HepG2 (cell line): ENCODE measurements at regions not wholly inside any gene's neighbourhood (a gene's known extent, or its start where the extent isn't known, plus 50 kb on each side); places are given as distances from the start of the nearest gene placed in this dataset.

Experiments
- ATAC-seq: fragments of 200-7000 bp; cut with Tn5 transposase; 3 replicates; pipeline ENCODE4 v1.9.1; 2020; ENCODE audit warnings: mild to moderate bottlenecking, moderate library complexity
- BruUV-seq: library from RNA; stranded (reverse); fragments of 400-500 nt; replicated peaks from 2 replicates; lab custom pipeline; 2021; lab: Mats Ljungman, UMichigan
- CTCF ChIA-PET: fragments of 300-600 bp; formaldehyde crosslinking; extraction: SDS; loops from one replicate; lab custom pipeline; 2021; ENCODE audit warnings: low total read pairs, inconsistent platforms, low intra/inter-chr PET ratio; lab: Yijun Ruan, JAX
- POLR2A ChIA-PET: fragments of 350-600 bp; sonication (Branson Sonifier 250); formaldehyde crosslinking; loops from one replicate; lab custom pipeline; 2020; ENCODE audit warnings: antibody characterized with exemption, inconsistent platforms; lab: Yijun Ruan, JAX
- DNase-seq: peaks from one replicate; pipeline ENCODE4 v3.0.0-alpha.2; 2015; ENCODE audit warnings: low spot score
- FAIRE-seq: peaks from 3 replicates; lab custom pipeline; 2011; peaks lifted over from hg19 to GRCh38; lab: Jason Lieb, UNC
- H2AFZ ChIP-seq: one replicate; pipeline ENCODE4 v1.6.1; 2011; ENCODE audit warnings: low read length, inconsistent platforms
- H3K27ac ChIP-seq: fragments of 300-600 bp; 3 replicates; pipeline ENCODE4 v1.8.0; 2011; ENCODE audit warnings: mixed run types, mild to moderate bottlenecking, mixed read lengths, low read length, inconsistent platforms; ENCODE audit not compliant: insufficient read depth; ENCODE audit errors: extremely low read length
- H3K27me3 ChIP-seq, 2 experiments: fragments of 200-600 bp in 1 of 2; 2 replicates in 1 of 2; 3 replicates in 1 of 2; pipeline versions ENCODE4 v1.6.0 to v1.8.0; 2011; ENCODE audit warnings: low read length in 2 of 2, mild to moderate bottlenecking in 2 of 2, moderate library complexity in 2 of 2, inconsistent platforms in 1 of 2; ENCODE audit not compliant: insufficient read depth in 2 of 2, control insufficient read depth in 1 of 2
- H3K36me3 ChIP-seq, 2 experiments: fragments of 200-600 bp in 1 of 2; replicated peaks in 1 of 2; 2 replicates in 1 of 2; 3 replicates in 1 of 2; pipeline versions ENCODE4 v1.5.1 to v1.8.0; 2011; ENCODE audit warnings: low read length in 2 of 2, inconsistent platforms in 1 of 2; ENCODE audit not compliant: insufficient read depth in 2 of 2, control insufficient read depth in 1 of 2
- H3K4me1 ChIP-seq: 2 replicates; pipeline ENCODE4 v1.5.1; 2012; ENCODE audit warnings: low read length, inconsistent platforms; ENCODE audit not compliant: insufficient read depth
- H3K4me2 ChIP-seq: 2 replicates; pipeline ENCODE4 v1.6.0; 2011; ENCODE audit warnings: low read depth, low read length, inconsistent platforms
- H3K4me3 ChIP-seq, 3 experiments: fragments of 200-600 bp in 1 of 3; sonication (generic), shearing (Covaris generic) in 1 of 3; replicated peaks in 1 of 3; 2 replicates each; pipeline ENCODE4 v1.5.1; 2011 to 2016; ENCODE audit warnings: low read length in 3 of 3, inconsistent platforms in 2 of 3, low read depth in 2 of 3, mild to moderate bottlenecking in 2 of 3, control low read depth in 1 of 3, mixed read lengths in 1 of 3; ENCODE audit not compliant: insufficient read depth in 1 of 3
- H3K79me2 ChIP-seq: one replicate; pipeline ENCODE4 v1.6.1; 2011; ENCODE audit warnings: low read length, inconsistent platforms; ENCODE audit not compliant: insufficient read depth
- H3K9ac ChIP-seq: 2 replicates; pipeline ENCODE4 v1.6.0; 2011; ENCODE audit warnings: mild to moderate bottlenecking, low read depth, low read length, inconsistent platforms; ENCODE audit not compliant: insufficient read depth
- H3K9me3 ChIP-seq: 2 replicates; pipeline ENCODE4 v1.5.1; 2012; ENCODE audit warnings: mild to moderate bottlenecking, low read length
- H4K20me1 ChIP-seq: 2 replicates; pipeline ENCODE4 v1.6.0; 2011; ENCODE audit warnings: inconsistent platforms, mild to moderate bottlenecking, low read length, moderate library complexity; ENCODE audit not compliant: insufficient read depth
- BCL6 ChIP-seq: IDR thresholded peaks from 2 replicates; pipeline ENCODE4 v1.6.1; 2016; ENCODE audit warnings: missing genetic modification reagents, missing compliant biosample characterization
- DZIP1 ChIP-seq: sonication (generic); formaldehyde crosslinking; IDR thresholded peaks from 2 replicates; pipeline ENCODE4 v1.5.0; 2020; ENCODE audit warnings: mild to moderate bottlenecking, missing genetic modification reagents
- MNT ChIP-seq: fragments of 450-650 bp; IDR thresholded peaks from 2 replicates; pipeline ENCODE4 v1.6.1; 2016
- MTA1 ChIP-seq: sonication (generic); formaldehyde crosslinking; IDR thresholded peaks from 2 replicates; pipeline ENCODE4 v1.4.0; 2020; ENCODE audit warnings: missing genetic modification reagents, mild to moderate bottlenecking, borderline replicate concordance
- ZNF503 ChIP-seq: sonication (generic); formaldehyde crosslinking; IDR thresholded peaks from 2 replicates; pipeline ENCODE4 v1.4.0; 2020; ENCODE audit warnings: missing genetic modification reagents
- ZNF512B ChIP-seq: sonication (generic); formaldehyde crosslinking; IDR thresholded peaks from 2 replicates; pipeline ENCODE4 v1.5.1; 2020; ENCODE audit warnings: missing genetic modification reagents, mild to moderate bottlenecking, borderline replicate concordance
- WGBS: methylation state at CpG from one replicate; pipeline ENCODE4 v1.1.6; 2017; ENCODE audit warnings: low lambda C conversion rate; 5-methylcytosine and 5-hydroxymethylcytosine counted together
- in situ Hi-C: cut with HindIII; loops from 2 replicates; pipeline ENCODE4 v1.10.0; 2017; ENCODE audit warnings: low pct_unique_long_range_greater_than_20kb; ENCODE audit not compliant: extremely low pct_ligation_motif_present
- intact Hi-C: fragments of 100-400 bp; cut with micrococcal nuclease; formaldehyde crosslinking; loops from one replicate; pipeline ENCODE4 v1.10.0; 2022; ENCODE audit not compliant: unreplicated experiment

GRCh38 chr10:28892818-28893547 lies 215.7 kb downstream of the BAMBI start (continued):
- no peak for TF ChIP-seq ZNF512B (CRISPR knock-in tag)

GRCh38 chr10:28894146-28894545 lies 216.8 kb downstream of the BAMBI start:
- FAIRE-seq (no peak), DNase-seq (no peak), ATAC-seq (no peak)
- intact Hi-C loops (no loop called here), in situ Hi-C loops (no loop called here)
- ChIA-PET CTCF (no interaction called here), POLR2A (no interaction called here)
- H3K36me3 ChIP-seq = no peaks in the 10 kb centered on the region
- H3K4me3 ChIP-seq = no peak overlapping the region
- H3K9me3 ChIP-seq = no peaks in the 10 kb centered on the region
- 41% methylated on average over 5 of the region's 5 CpGs for WGBS
- H4K20me1 ChIP-seq = no peaks in the 10 kb centered on the region
- H2AFZ ChIP-seq = no peak overlapping the region
- no peak overlapping the region for H3K4me2 ChIP-seq
- H3K4me1 ChIP-seq = peaks cover 7% of the 10 kb centered on the region
- BruUV-seq = no TSS peak
- no peak overlapping the region for H3K27ac ChIP-seq
- H3K9ac ChIP-seq = no peak overlapping the region
- no peaks in the 10 kb centered on the region for H3K27me3 ChIP-seq
- no peaks in the 10 kb centered on the region for H3K79me2 ChIP-seq
- TF ChIP-seq BCL6 (no peak), MNT (no peak), ZNF503 (CRISPR knock-in tag) (no peak), MTA1 (CRISPR knock-in tag) (no peak), DZIP1 (CRISPR knock-in tag) (no peak)
